Naive B cell (primary cell): ENCODE measurements at regions not wholly inside any gene's neighbourhood (a gene's known extent, or its start where the extent isn't known, plus 50 kb on each side); places are given as distances from the start of the nearest gene placed in this dataset.
"Not testable (repeated sequence)": the region's sequence is repeated elsewhere in the genome, so short reads cannot be mapped to it uniquely, and the experiment has no call there.

Experiments used
- ATAC-seq, 2 donors: fragments of 150-1000 bp; cut with Tn5 transposase; 2 replicates each; pipeline ENCODE4 v1.10.0; 2021; ENCODE audit warnings: low read depth in 2 of 2, mild to moderate bottlenecking in 2 of 2, moderate library complexity in 2 of 2
- DNase-seq: peaks from one replicate; pipeline ENCODE4 v3.0.0; 2022
- H3K27ac Mint-ChIP-seq, 6 donors: one replicate each; pipeline ENCODE4 v1.8.0; 2020 to 2022; ENCODE audit warnings: mild to moderate bottlenecking in 6 of 6, mixed read lengths in 6 of 6, moderate library complexity in 5 of 6, inconsistent platforms in 2 of 6
- H3K27me3 Mint-ChIP-seq, 3 donors: one replicate each; pipeline ENCODE4 v1.8.0; 2021 to 2022; ENCODE audit warnings: mixed read lengths in 3 of 3, mild to moderate bottlenecking in 1 of 3
- H3K36me3 Mint-ChIP-seq, 2 donors: one replicate each; pipeline ENCODE4 v1.8.0; 2020 to 2022; ENCODE audit warnings: mixed read lengths in 2 of 2, inconsistent platforms in 1 of 2, mild to moderate bottlenecking in 1 of 2
- H3K4me1 Mint-ChIP-seq, 3 donors: one replicate each; pipeline ENCODE4 v1.8.0; 2020 to 2022; ENCODE audit warnings: mixed read lengths in 3 of 3, inconsistent platforms in 1 of 3, mild to moderate bottlenecking in 1 of 3, moderate library complexity in 1 of 3
- H3K4me3 Mint-ChIP-seq, 8 donors: one replicate each; pipeline ENCODE4 v1.8.0; 2020 to 2022; ENCODE audit warnings: mild to moderate bottlenecking in 8 of 8, mixed read lengths in 8 of 8, moderate library complexity in 8 of 8, inconsistent platforms in 2 of 8
- H3K9me3 Mint-ChIP-seq, 7 donors: one replicate each; pipeline ENCODE4 v1.8.0; 2020 to 2022; ENCODE audit warnings: mixed read lengths in 7 of 7, mild to moderate bottlenecking in 5 of 7, inconsistent platforms in 2 of 7, moderate library complexity in 1 of 7

DNA sequence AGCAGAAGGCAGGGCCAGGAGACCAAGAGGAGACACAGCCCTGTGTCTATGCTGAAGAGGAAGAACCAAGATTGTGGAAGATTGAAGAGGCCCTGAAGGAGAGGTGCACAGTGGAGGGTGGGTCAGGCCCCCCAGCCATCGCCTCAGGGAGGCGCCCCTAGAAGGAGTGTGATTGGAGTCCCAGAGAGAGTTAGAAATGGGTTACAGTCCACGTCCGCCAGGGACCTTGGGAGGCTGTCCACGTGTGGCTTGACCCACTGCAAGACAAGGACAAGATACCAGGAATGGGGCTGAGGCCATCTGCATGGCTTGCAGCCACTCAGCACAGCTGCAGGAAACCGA is 375.1 kb downstream of the NPHP4 start:
- Mint-ChIP-seq H3K9me3 (peaks cover 0 to 10% (median 4%) of the 10 kb centered on the region in 7 donors), H3K36me3 (no peaks in the 10 kb centered on the region), H3K27ac (no peak overlapping the region), H3K4me3 (no peak overlapping the region), H3K27me3 (peaks cover 33 to 56% (median 33%) of the 10 kb centered on the region in 3 donors), H3K4me1 (no peaks in the 10 kb centered on the region)
- ATAC-seq (no peak), DNase-seq (no peak)

GRCh38 chr1:5616366-5617178 is 375.7 kb downstream of the NPHP4 start:
- no peak for ATAC-seq
- DNase-seq, result no peak
- Mint-ChIP-seq H3K4me3 (no peak overlapping the region), H3K9me3 (peaks cover 0 to 10% (median 4%) of the 10 kb centered on the region in 7 donors), H3K36me3 (no peaks in the 10 kb centered on the region), H3K4me1 (no peaks in the 10 kb centered on the region), H3K27me3 (peaks cover 33 to 55% (median 35%) of the 10 kb centered on the region in 3 donors), H3K27ac (no peak overlapping the region)

DNA sequence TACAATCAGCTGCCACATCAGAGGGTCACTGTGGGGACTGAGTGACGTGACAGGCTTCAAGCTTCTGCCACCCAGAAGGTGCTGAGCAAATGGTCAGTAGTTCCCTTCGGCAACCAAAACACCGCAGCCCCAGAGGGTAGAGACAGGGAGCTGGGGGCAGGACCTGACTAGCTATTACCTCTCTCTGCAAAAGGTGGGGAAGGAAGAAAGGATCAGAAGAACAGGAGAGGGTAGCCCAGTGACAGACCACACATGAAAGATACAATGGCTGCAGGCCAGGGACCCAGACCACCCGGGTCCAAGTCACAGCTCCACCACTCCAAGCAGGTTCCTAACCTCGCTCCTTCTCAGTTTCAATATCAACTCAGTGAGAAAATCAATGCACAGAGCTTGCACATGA is 377.1 kb downstream of the NPHP4 start:
- Mint-ChIP-seq H3K36me3 (no peaks in the 10 kb centered on the region), H3K4me3 (no peak overlapping the region), H3K27me3 (peaks cover 35 to 50% (median 40%) of the 10 kb centered on the region in 3 donors), H3K27ac (no peak overlapping the region), H3K4me1 (no peaks in the 10 kb centered on the region), H3K9me3 (peaks cover 0 to 15% (median 4%) of the 10 kb centered on the region in 7 donors)
- DNase-seq, result no peak
- ATAC-seq, result no peak

DNA sequence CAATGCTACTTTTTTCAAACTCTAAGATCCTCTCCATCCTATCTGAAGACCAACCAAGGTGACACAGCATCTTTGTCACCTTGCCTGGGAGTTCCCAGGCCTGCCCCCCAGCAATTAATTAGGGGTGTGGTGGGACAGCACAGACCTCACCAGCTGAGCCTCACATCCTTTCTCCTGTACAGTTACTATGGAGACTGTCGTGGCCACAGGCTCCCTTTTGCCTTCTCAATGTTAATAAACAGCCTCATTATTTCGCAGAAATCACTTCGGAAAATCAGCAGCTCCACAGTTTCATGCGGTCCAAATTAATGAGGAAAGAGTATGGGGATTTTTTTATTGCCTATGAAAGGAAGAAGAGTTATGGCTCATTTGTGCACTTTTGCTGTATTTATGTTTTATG is 378.3 kb downstream of the NPHP4 start:
- Mint-ChIP-seq H3K4me1 (no peaks in the 10 kb centered on the region), H3K27me3 (peaks cover 31 to 38% (median 34%) of the 10 kb centered on the region in 3 donors), H3K27ac (no peak overlapping the region), H3K36me3 (peaks cover 0 to 8% of the 10 kb centered on the region in 2 donors), H3K4me3 (no peak overlapping the region), H3K9me3 (peaks cover 2 to 27% (median 10%) of the 10 kb centered on the region in 7 donors)
- DNase-seq, result no peak
- no peak for ATAC-seq

- H3K9me3 Mint-ChIP-seq, result peaks cover 2 to 35% (median 11%) of the 10 kb centered on the region in 7 donors
- no peak for ATAC-seq
- no peaks in the 10 kb centered on the region for H3K4me1 Mint-ChIP-seq
- peaks cover 20 to 24% (median 22%) of the 10 kb centered on the region in 3 donors for H3K27me3 Mint-ChIP-seq
- no peak for DNase-seq
- H3K27ac Mint-ChIP-seq, result no peak overlapping the region
- peaks cover 0 to 8% of the 10 kb centered on the region in 2 donors for H3K36me3 Mint-ChIP-seq
- no peak overlapping the region for H3K4me3 Mint-ChIP-seq
These were observed 380.4 kb downstream of the NPHP4 start for GRCh38 chr1:5611851-5612250.

- Mint-ChIP-seq H3K27me3 (peaks cover 18 to 20% (median 20%) of the 10 kb centered on the region in 3 donors), H3K4me1 (no peaks in the 10 kb centered on the region), H3K9me3 (peaks cover 2 to 35% (median 11%) of the 10 kb centered on the region in 7 donors), H3K4me3 (no peak overlapping the region), H3K27ac (no peak overlapping the region), H3K36me3 (peaks cover 0 to 8% of the 10 kb centered on the region in 2 donors)
- ATAC-seq (no peak), DNase-seq (no peak)
These were observed 380.8 kb downstream of the NPHP4 start for GRCh38 chr1:5611431-5611830.

GRCh38 chr1:5610432-5610831 is 381.8 kb downstream of the NPHP4 start:
- no peak for DNase-seq
- no peak overlapping the region for H3K27ac Mint-ChIP-seq
- no peak for ATAC-seq
- peaks cover 15 to 18% (median 17%) of the 10 kb centered on the region in 3 donors for H3K27me3 Mint-ChIP-seq
- H3K36me3 Mint-ChIP-seq, result peaks cover 0 to 8% of the 10 kb centered on the region in 2 donors
- peaks cover 2 to 35% (median 11%) of the 10 kb centered on the region in 7 donors for H3K9me3 Mint-ChIP-seq
- H3K4me3 Mint-ChIP-seq, result no peak overlapping the region
- H3K4me1 Mint-ChIP-seq, result no peaks in the 10 kb centered on the region

- no peak overlapping the region for H3K4me3 Mint-ChIP-seq
These were observed 388.7 kb downstream of the NPHP4 start for GRCh38 chr1:5603353-5604104.

GRCh38 chr1:5602718-5603117 is 389.5 kb downstream of the NPHP4 start:
- Mint-ChIP-seq H3K9me3 (peaks cover 1 to 12% (median 6%) of the 10 kb centered on the region in 7 donors), H3K27me3 (peaks cover 4 to 17% (median 16%) of the 10 kb centered on the region in 3 donors)
- H3K4me3 Mint-ChIP-seq, ATAC-seq, DNase-seq, H3K4me1 Mint-ChIP-seq, H3K27ac Mint-ChIP-seq, H3K36me3 Mint-ChIP-seq: not testable (repeated sequence)

More at GRCh38 chr1:5603353-5604104, 388.7 kb downstream of the NPHP4 start:
- Mint-ChIP-seq H3K36me3 (no peaks in the 10 kb centered on the region), H3K4me1 (no peaks in the 10 kb centered on the region), H3K27me3 (peaks cover 4 to 17% (median 16%) of the 10 kb centered on the region in 3 donors), H3K9me3 (peaks cover 1 to 13% (median 7%) of the 10 kb centered on the region in 7 donors), H3K27ac (no peak overlapping the region)
- DNase-seq (no peak), ATAC-seq (no peak)

DNA sequence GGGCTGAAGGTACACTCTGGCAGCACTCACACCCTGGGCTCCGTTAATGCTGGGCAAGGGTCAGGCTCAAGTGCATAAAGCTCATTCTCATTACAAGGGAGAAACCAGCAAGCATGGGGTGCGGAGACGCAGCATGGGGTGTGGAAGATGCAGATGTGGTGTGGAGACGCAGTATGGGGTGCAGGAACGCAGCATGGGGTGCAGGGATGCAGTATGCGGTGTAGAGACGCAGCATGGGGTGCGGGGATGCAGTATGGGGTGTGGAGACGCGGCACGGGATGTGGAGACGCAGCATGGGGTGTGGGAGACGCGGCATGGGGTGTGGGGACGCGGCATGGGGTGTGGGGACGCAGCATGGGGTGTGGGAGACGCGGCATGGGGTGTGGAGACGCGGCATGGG is 390.7 kb downstream of the NPHP4 start:
- peaks cover 4 to 17% (median 16%) of the 10 kb centered on the region in 3 donors for H3K27me3 Mint-ChIP-seq
- H3K4me1 Mint-ChIP-seq, result no peaks in the 10 kb centered on the region
- no peak overlapping the region for H3K27ac Mint-ChIP-seq
- H3K9me3 Mint-ChIP-seq, result peaks cover 1 to 12% (median 4%) of the 10 kb centered on the region in 7 donors
- H3K36me3 Mint-ChIP-seq, result no peaks in the 10 kb centered on the region
- H3K4me3 Mint-ChIP-seq, result no peak overlapping the region
- DNase-seq, result no peak
- ATAC-seq, result no peak

- Mint-ChIP-seq H3K36me3 (no peaks in the 10 kb centered on the region), H3K9me3 (peaks cover 1 to 12% (median 4%) of the 10 kb centered on the region in 7 donors), H3K4me3 (no peak overlapping the region), H3K27me3 (peaks cover 0 to 16% (median 16%) of the 10 kb centered on the region in 3 donors), H3K27ac (no peak overlapping the region), H3K4me1 (no peaks in the 10 kb centered on the region)
- DNase-seq (no peak), ATAC-seq (no peak)
These were observed 392.7 kb downstream of the NPHP4 start for GRCh38 chr1:5599541-5599940.

DNA sequence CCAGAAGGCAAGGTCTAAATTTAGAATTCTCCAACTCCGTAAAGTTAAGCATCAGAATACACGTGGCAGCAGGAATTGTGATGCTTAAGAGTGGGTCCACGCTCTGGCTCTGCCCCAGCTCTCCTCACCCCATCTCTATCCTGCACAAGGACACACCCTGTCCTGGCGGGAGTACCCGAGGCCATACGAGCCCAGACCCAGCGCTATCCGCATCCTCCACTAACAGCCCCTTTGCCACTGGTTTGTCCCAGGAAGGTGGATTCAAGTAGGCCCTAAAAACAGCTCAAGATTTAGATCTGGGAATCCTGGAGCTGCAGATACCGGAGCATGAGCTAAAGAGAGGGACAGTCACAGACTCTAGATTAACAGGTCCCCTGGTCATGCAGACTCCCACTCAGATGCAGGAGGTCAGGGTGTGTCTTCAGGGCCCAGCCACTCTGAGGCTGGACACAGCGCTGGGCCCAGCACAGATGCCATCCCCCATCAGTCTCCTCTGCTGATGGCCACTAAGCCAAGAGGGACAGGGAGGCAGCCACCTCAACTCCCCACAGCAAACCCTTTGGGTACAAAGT is 393.3 kb downstream of the NPHP4 start:
- H3K27me3 Mint-ChIP-seq, result peaks cover 0 to 11% (median 9%) of the 10 kb centered on the region in 3 donors
- ATAC-seq (no peak), DNase-seq (no peak)
- no peaks in the 10 kb centered on the region for H3K4me1 Mint-ChIP-seq
- peak overlapping the region in 1 of 8 donors; percentile 43 for H3K4me3 Mint-ChIP-seq
- H3K36me3 Mint-ChIP-seq, result no peaks in the 10 kb centered on the region
- no peak overlapping the region for H3K27ac Mint-ChIP-seq
- H3K9me3 Mint-ChIP-seq, result peaks cover 0 to 7% (median 1%) of the 10 kb centered on the region in 7 donors

- Mint-ChIP-seq H3K9me3 (peaks cover 0 to 6% (median 0%) of the 10 kb centered on the region in 7 donors), H3K27me3 (peaks cover 4 to 8% (median 6%) of the 10 kb centered on the region in 3 donors), H3K4me1 (no peaks in the 10 kb centered on the region), H3K36me3 (no peaks in the 10 kb centered on the region), H3K4me3 (no peak overlapping the region), H3K27ac (no peak overlapping the region)
- ATAC-seq, result no peak
- DNase-seq, result no peak
These were observed 394.0 kb downstream of the NPHP4 start for GRCh38 chr1:5597991-5598823.
